Lung (tissue), 11 donors: ENCODE measurements at regions not wholly inside any gene's neighbourhood (a gene's known extent, or its start where the extent isn't known, plus 50 kb on each side); places are given as distances from the start of the nearest gene placed in this dataset.

ENCODE experiments used
- ATAC-seq: fragments of 200-7000 bp; cut with Tn5 transposase; one replicate; pipeline ENCODE4 v1.9.1; 2020; ENCODE audit warnings: moderate number of reproducible peaks; ENCODE audit not compliant: insufficient read depth, low FRiP score
- DNase-seq, 3 donors: peaks; one replicate each; pipeline ENCODE4 v3.0.0-alpha.2; 2013 to 2017
- H3K27ac ChIP-seq, 2 donors: one replicate each; pipeline ENCODE4 v1.5.1; 2013; ENCODE audit warnings: mild to moderate bottlenecking in 2 of 2, moderate library complexity in 2 of 2, control low read depth in 1 of 2, inconsistent platforms in 1 of 2, low read depth in 1 of 2, low read length in 1 of 2
- H3K27me3 ChIP-seq, 3 donors: one replicate each; pipeline ENCODE4 v1.5.1; 2013; ENCODE audit warnings: low read length in 2 of 3; ENCODE audit not compliant: control insufficient read depth in 3 of 3, insufficient read depth in 3 of 3
- H3K36me3 ChIP-seq, 4 donors: one replicate each; pipeline ENCODE4 v1.5.1; 2013; ENCODE audit warnings: low read length in 4 of 4, mild to moderate bottlenecking in 1 of 4, moderate library complexity in 1 of 4; ENCODE audit not compliant: control insufficient read depth in 4 of 4, insufficient read depth in 4 of 4
- H3K4me1 ChIP-seq, 5 donors: one replicate each; pipeline ENCODE4 v1.5.1; 2013; ENCODE audit warnings: low read length in 5 of 5, mild to moderate bottlenecking in 2 of 5, moderate library complexity in 1 of 5; ENCODE audit not compliant: control insufficient read depth in 5 of 5, insufficient read depth in 5 of 5
- H3K4me3 ChIP-seq: one replicate; pipeline ENCODE4 v1.5.1; 2013; ENCODE audit warnings: mild to moderate bottlenecking, control low read depth, moderate library complexity
- H3K9ac ChIP-seq, 2 donors: one replicate each; pipeline ENCODE4 v1.5.1; 2013; ENCODE audit warnings: low read length in 2 of 2, control low read depth in 1 of 2; ENCODE audit not compliant: insufficient read depth in 1 of 2
- H3K9me3 ChIP-seq, 4 donors: one replicate each; pipeline ENCODE4 v1.5.1; 2013; ENCODE audit warnings: low read length in 3 of 4, mild to moderate bottlenecking in 1 of 4, moderate library complexity in 1 of 4; ENCODE audit not compliant: control insufficient read depth in 4 of 4, insufficient read depth in 3 of 4
- WGBS, 2 donors: extraction: QIAGEN DNeasy Blood & Tissue Kit; methylation state at CpG; one replicate each; pipeline ENCODE4 v1.1.7; 2013; 5-methylcytosine and 5-hydroxymethylcytosine counted together
- TF ChIP-seq, protein P1 (sequence below): IDR thresholded peaks from 2 replicates; pipeline ENCODE4 v1.5.1; 2012; ENCODE audit warnings: mild to moderate bottlenecking; ENCODE audit errors: control extremely low read depth, extremely low read depth
- donor health status: control.
- donor health status: control.
- donor health status: Bipolar disorder and iron deficiency.
- donor health status: healthy.
- donor health status: DM: yes; HTN: yes; CAD: no.

DNA sequence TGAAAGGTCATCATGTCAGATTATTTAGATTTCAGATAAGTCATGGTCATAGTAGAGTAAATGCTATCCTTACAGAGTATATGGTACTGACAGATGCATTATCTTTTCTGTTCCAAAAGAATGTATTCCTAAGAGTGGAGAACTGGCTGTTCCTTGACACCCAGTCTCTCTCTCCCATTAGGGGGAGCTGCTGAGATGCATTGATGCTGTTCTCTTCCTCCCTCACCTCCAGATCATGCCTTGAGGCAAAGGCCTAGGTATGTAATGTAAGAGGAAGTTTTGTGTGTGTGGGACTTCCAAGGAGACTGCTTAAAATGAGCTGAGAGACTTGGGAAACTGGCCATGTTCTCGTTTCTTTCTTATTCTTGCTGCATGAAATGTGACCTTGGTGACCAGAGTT, 979.5 kb upstream of the CELF4 start:
- H3K27ac ChIP-seq = no peak overlapping the region
- H3K4me3 ChIP-seq = no peak overlapping the region
- no peak for ATAC-seq
- 59 to 64% methylated on average over 1 of the region's 1 CpG for WGBS, 2 donors
- H3K36me3 ChIP-seq = no peaks in the 10 kb centered on the region
- no peaks in the 10 kb centered on the region for H3K4me1 ChIP-seq
- no peaks in the 10 kb centered on the region for H3K27me3 ChIP-seq
- TF ChIP-seq, protein P1, sequence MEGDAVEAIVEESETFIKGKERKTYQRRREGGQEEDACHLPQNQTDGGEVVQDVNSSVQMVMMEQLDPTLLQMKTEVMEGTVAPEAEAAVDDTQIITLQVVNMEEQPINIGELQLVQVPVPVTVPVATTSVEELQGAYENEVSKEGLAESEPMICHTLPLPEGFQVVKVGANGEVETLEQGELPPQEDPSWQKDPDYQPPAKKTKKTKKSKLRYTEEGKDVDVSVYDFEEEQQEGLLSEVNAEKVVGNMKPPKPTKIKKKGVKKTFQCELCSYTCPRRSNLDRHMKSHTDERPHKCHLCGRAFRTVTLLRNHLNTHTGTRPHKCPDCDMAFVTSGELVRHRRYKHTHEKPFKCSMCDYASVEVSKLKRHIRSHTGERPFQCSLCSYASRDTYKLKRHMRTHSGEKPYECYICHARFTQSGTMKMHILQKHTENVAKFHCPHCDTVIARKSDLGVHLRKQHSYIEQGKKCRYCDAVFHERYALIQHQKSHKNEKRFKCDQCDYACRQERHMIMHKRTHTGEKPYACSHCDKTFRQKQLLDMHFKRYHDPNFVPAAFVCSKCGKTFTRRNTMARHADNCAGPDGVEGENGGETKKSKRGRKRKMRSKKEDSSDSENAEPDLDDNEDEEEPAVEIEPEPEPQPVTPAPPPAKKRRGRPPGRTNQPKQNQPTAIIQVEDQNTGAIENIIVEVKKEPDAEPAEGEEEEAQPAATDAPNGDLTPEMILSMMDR = no peak
- DNase-seq = no peak
- no peaks in the 10 kb centered on the region for H3K9me3 ChIP-seq
- H3K9ac ChIP-seq = no peak overlapping the region

DNA sequence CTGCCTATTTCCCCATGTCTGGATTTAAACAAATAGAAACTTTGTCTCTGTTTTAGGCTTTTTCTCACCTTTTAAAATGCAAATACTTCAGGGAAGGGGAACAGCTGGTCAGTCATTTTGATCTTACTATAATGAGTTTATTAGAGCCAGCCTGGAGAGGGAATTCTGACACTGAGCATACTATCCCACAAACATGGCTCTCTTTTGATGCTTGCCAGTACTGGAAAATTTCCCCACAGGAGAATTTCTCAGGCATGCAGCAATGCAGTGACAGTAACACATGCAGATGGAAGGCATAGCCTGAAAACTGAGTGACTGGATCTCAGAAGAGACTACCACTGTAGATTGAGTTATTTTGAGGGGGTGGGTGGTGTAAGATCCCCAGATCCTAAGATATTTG, 974.3 kb upstream of the CELF4 start:
- H3K27me3 ChIP-seq = no peaks in the 10 kb centered on the region
- ATAC-seq = no peak
- TF ChIP-seq, protein P1 = no peak

DNA sequence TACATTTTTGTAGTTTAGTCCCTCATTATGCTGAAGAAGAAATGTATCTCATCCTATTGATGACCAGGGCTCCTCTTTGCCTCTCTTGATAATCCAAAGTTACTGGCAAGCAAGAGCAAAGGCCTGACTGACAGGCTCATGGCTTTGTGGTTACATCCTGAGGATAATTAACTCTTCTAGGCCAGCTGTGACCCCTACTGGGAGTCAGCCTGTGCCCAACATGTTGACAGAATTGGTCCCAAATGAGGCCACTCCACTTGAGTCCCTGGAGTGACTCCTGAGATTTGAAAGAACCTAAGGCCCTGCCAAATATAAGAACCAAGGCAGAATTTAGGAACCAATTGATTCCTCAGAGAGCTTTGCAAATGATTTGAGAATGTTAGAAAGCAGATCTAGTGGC, 973.8 kb upstream of the CELF4 start:
- Histone ChIP-seq H3K4me3 (no peak overlapping the region), H3K36me3 (no peaks in the 10 kb centered on the region), H3K4me1 (no peaks in the 10 kb centered on the region), H3K27me3 (no peaks in the 10 kb centered on the region), H3K9me3 (peaks cover 0 to 3% (median 1%) of the 10 kb centered on the region in 4 donors), H3K9ac (no peak overlapping the region), H3K27ac (no peak overlapping the region)
- ATAC-seq (no peak), DNase-seq (no peak)
- TF ChIP-seq, protein P1 = no peak

More for the DNA sequence above, 974.3 kb upstream of the CELF4 start:
- H3K4me3 ChIP-seq = no peak overlapping the region
- no peaks in the 10 kb centered on the region for H3K36me3 ChIP-seq
- no peak overlapping the region for H3K9ac ChIP-seq
- DNase-seq = no peak
- peaks cover 0 to 3% (median 1%) of the 10 kb centered on the region in 4 donors for H3K9me3 ChIP-seq
- no peaks in the 10 kb centered on the region for H3K4me1 ChIP-seq
- no peak overlapping the region for H3K27ac ChIP-seq

DNA sequence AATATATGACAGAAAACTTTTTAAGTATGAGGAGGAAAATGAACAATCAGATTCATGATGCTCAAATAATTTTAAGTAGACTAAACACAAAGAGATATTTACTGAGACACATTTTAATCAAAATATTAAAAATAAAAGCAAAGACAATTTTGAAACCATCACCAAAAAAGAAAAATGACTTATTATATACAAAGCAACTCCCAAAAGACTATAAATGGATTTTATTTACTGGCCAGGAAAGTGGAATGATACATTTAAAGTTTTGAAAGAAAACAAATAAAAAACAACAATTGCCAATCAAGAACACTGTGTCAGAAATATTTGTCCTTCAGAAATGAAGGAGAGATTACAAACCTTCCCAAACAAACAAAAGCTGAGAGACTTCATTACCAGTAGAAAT, 968.5 kb upstream of the CELF4 start:
- DNase-seq = no peak
- no peak overlapping the region for H3K27ac ChIP-seq
- no peak overlapping the region for H3K4me3 ChIP-seq
- TF ChIP-seq, protein P1 = no peak
- peaks cover 0 to 6% (median 3%) of the 10 kb centered on the region in 4 donors for H3K9me3 ChIP-seq
- H3K9ac ChIP-seq = no peak overlapping the region
- no peak for ATAC-seq
- H3K27me3 ChIP-seq = no peaks in the 10 kb centered on the region
- no peaks in the 10 kb centered on the region for H3K4me1 ChIP-seq
- no peaks in the 10 kb centered on the region for H3K36me3 ChIP-seq
